NOMO-1 (cell line): ENCODE measurements at regions not wholly inside any gene's neighbourhood (a gene's known extent, or its start where the extent isn't known, plus 50 kb on each side); places are given as distances from the start of the nearest gene placed in this dataset.
"Not testable (repeated sequence)": the region's sequence is repeated elsewhere in the genome, so short reads cannot be mapped to it uniquely, and the experiment has no call there.

Experiments
- DNase-seq, 2 experiments: peaks; one replicate each; lab custom pipeline; 2025; ENCODE audit not compliant: unreplicated experiment in 2 of 2; lab: John Stamatoyannopoulos, UW

GRCh38 chr11:38756537-38756936 is 2158.5 kb upstream of the RAG2 start:
- DNase-seq: no peak

GRCh38 chr11:38751421-38751820 is 2153.4 kb upstream of the RAG2 start:
- no peak for DNase-seq

GRCh38 chr11:38746516-38746915 is 2148.5 kb upstream of the RAG2 start:
- DNase-seq: not testable (repeated sequence)

GRCh38 chr11:38723361-38723760 is 2125.3 kb upstream of the RAG2 start:
- DNase-seq: no peak

GRCh38 chr11:38721586-38722315 is 2123.7 kb upstream of the RAG2 start:
- no peak for DNase-seq

- DNase-seq: no peak
Observed at GRCh38 chr11:38718659-38719058, 2120.6 kb upstream of the RAG2 start.

- DNase-seq: no peak
Observed at GRCh38 chr11:38718049-38718448, 2120.0 kb upstream of the RAG2 start.

GRCh38 chr11:38711110-38711509 is 2113.1 kb upstream of the RAG2 start:
- DNase-seq: no peak

GRCh38 chr11:38710262-38710661 is 2112.2 kb upstream of the RAG2 start:
- no peak for DNase-seq

GRCh38 chr11:38700111-38700510 is 2102.1 kb upstream of the RAG2 start:
- DNase-seq: no peak

- DNase-seq: no peak
Observed at GRCh38 chr11:38693306-38693705, 2095.3 kb upstream of the RAG2 start.

- DNase-seq: not testable (repeated sequence)
Observed at GRCh38 chr11:38690211-38690610, 2092.2 kb upstream of the RAG2 start.

- no peak for DNase-seq
Observed at GRCh38 chr11:38687008-38687407, 2089.0 kb upstream of the RAG2 start.

GRCh38 chr11:38683484-38683883 is 2085.4 kb upstream of the RAG2 start:
- DNase-seq: no peak

- no peak for DNase-seq
Observed at GRCh38 chr11:38680746-38681145, 2082.7 kb upstream of the RAG2 start.

- DNase-seq: no peak
Observed at GRCh38 chr11:38680166-38680565, 2082.1 kb upstream of the RAG2 start.

- no peak for DNase-seq
Observed at GRCh38 chr11:38672445-38672844, 2074.4 kb upstream of the RAG2 start.

GRCh38 chr11:38667359-38667758 is 2069.3 kb upstream of the RAG2 start:
- no peak for DNase-seq

- DNase-seq: no peak
Observed at GRCh38 chr11:38648604-38649003, 2050.6 kb upstream of the RAG2 start.

- no peak for DNase-seq
Observed at GRCh38 chr11:38646382-38646781, 2048.3 kb upstream of the RAG2 start.

GRCh38 chr11:38640854-38641253 is 2042.8 kb upstream of the RAG2 start:
- no peak for DNase-seq

GRCh38 chr11:38612701-38613100 is 2014.7 kb upstream of the RAG2 start:
- no peak for DNase-seq

GRCh38 chr11:38601371-38601770 is 2003.3 kb upstream of the RAG2 start:
- DNase-seq: not testable (repeated sequence)
